RPMI8226 (cell line): ENCODE measurements at regions not wholly inside any gene's neighbourhood (a gene's known extent, or its start where the extent isn't known, plus 50 kb on each side); places are given as distances from the start of the nearest gene placed in this dataset.
"Not testable (repeated sequence)": the region's sequence is repeated elsewhere in the genome, so short reads cannot be mapped to it uniquely, and the experiment has no call there.

Experiments used
- DNase-seq: peaks from one replicate; pipeline ENCODE4 v3.0.0-alpha.2; 2015

DNA sequence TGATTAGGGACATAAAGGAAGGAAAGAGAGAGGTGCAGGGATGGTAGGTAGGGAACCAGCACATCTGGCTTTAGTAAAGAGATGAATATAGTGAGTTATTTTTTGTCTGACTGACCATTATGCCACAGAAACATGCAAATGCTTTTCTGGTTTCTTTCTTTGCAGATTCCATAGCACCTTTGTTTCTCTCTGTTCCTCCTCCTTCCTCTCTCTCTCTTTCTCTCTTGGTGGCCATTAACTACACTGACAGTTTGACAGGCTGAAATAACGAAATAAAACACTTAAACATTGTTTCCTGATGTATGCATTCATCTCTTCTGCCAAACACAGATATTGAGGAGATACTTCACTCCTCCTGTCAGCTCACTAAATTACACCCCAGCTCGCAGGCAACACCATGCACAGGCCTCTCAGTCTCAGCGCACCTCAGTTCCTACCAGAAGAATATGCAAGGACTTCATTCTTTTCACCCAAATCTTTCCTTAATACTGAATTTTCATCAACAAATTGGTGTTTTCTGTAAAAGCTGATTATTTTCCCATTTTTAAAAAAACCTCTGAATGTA lies 406.9 kb upstream of the SOX5 start:
- DNase-seq, result no peak

- DNase-seq, result no peak
These were observed 402.9 kb upstream of the SOX5 start for GRCh38 chr12:24352363-24352762.

GRCh38 chr12:24349051-24349799 lies 399.8 kb upstream of the SOX5 start:
- no peak for DNase-seq

DNA sequence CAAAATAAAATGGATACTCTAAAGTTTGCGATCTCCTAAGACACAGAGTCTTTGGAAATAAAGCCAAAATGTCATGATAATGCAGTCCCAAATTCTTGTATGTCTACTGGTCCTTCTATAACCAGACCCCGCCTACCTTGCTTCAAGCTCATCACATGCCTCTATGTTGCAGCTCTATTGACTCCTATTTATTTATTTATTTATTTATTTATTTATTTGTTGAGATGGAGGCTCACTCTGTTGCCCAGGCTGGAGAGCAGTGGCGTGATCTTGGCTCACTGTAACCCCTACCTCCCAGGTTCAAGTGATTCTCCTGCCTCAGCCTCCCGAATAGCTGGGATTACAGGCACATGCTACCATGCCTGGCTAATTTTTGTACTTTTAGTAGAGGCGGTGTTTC lies 398.7 kb upstream of the SOX5 start:
- not testable (repeated sequence) for DNase-seq

DNA sequence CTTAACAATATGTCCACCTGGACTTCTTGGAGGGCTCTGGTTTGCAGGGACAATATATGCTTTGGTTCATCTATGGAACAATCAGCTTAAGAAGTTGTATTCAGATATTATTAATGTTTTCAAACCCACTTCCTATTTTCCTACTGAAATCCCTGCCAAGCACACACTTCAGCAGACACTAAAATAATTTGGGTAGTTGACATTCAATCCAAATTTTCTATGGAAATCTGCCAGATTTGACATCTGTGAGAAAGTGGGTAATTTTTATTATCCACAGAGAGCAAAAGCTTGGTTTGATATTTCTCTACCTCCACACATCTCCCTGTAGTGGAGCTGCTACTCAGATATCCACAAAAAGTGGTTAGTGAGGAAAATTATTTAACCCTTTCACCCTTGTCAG lies 378.8 kb upstream of the SOX5 start:
- no peak for DNase-seq

DNA sequence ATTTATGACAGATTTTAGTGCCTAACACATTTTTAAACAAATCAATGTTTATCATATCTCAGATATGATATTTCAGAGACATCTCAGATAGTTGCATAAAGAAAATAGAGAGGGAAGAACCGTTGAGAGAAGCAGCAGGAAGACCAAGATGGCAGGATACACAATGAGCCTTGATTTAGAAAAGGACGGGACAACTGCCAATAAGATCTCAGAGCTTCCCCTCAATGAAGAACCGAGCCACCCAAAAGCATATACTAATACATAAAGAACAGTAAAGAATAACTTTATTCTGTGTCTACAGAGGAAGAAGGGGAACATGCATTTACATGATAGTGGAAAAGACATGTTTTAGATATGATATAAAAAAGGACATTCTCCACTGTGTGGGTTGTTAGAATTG lies 375.9 kb upstream of the SOX5 start:
- DNase-seq, result no peak

DNA sequence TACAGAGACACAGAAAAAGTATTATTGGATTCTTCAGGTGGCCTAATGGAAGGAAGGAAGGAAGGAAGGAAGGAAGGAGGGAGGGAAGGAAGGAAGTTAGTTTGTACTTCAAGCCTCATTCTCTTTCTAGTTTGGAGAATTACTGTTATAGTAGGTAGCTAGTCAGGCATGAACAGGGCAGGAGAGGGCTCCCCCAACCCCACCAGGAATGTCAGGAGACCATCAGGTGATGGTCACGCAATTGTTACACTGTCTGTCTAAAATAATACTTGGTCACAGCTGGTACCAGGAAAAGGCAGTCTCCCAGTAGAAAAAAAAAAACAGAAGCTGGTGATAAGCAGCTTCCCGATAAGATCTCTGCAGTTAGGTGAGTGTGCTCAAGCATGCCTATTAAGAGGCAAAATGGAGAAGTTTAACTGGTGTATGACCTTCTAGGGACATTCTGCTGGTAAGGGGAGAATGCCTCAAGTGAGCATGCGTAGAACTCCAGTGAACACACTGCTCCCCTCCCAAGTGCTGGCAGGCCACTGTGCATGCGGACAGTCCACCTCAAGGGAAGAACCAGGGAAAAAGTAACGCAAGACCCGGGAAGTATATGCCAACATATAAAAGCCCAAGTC lies 358.4 kb upstream of the SOX5 start:
- no peak for DNase-seq

DNA sequence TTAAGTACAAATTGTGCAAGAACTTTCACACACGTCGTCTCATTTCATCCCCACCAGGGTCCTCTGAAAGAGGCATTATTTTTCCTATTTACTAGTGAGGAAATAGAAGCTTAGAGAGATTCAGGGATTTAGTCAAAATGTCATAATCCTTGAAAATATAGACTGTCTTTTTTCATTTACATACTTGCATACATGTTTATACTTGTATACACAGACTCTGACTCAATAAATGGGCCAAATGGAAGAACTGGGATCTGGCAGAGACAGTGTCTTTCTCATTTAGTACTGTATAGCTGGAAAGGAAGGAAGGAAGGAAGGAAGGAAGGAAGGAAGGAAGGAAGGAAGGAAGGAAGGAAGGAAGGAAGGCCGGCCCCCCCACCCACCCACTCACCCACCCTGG lies 357.7 kb upstream of the SOX5 start:
- DNase-seq, result no peak

GRCh38 chr12:24306001-24306400 lies 356.5 kb upstream of the SOX5 start:
- DNase-seq, result no peak

GRCh38 chr12:24304285-24304684 lies 354.8 kb upstream of the SOX5 start:
- no peak for DNase-seq

DNA sequence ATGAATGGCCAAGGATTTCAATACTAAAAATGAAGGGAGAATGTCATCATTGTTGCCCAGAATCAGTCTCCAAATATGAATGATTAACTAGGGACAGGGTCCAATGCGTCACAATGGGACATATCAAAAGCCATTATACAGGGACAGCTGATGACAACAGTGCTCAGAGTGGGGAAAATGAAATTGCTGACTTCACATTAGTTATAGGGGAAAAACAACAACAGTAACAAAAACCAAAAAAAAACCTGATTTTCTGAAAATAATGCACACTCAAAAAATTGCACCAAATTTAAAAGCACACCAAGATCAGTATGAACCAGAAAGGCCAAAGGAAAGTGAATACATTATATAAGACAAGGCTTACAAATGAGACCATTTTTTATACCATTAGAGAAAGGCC lies 353.2 kb upstream of the SOX5 start:
- no peak for DNase-seq

GRCh38 chr12:24297516-24297915 lies 348.0 kb upstream of the SOX5 start:
- DNase-seq, result no peak

DNA sequence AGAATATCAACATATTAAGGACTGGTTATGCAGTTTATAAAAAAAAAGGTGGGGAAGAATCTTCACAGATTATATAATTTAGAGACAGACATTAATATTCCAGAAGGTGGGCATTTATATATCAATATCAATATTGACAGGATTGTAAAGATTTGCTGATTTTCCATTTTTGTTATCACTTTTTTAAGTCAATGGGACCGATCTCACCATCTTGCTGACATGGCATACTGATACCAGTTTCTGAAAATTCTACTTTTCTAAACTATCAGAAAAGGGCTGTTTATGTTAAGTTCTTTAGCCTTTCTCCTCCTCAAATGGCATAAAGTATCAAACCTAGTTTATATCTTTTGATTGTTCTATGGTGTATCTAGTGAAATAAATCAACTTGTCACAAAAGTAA lies 344.1 kb upstream of the SOX5 start:
- DNase-seq, result no peak

GRCh38 chr12:24287963-24288362 lies 338.5 kb upstream of the SOX5 start:
- DNase-seq, result no peak

DNA sequence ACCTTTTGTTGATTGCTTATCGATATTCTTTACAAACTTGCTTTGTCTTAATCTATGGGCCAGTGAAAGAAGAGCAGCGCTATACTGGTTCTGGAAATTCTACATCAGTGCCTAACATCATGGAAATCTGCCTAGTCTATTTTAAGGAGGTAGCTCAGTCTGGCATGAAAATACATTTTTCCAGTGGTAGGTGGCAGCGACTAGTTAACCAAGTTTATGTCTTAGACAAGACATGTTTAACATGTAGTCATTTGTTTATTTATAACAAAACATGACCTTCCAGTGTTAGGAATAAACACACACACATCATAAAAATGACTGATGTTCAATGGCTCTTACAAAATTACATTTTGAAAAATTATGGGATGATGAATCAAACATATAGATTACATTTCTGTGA lies 336.0 kb upstream of the SOX5 start:
- no peak for DNase-seq

GRCh38 chr12:24281341-24281740 lies 331.9 kb upstream of the SOX5 start:
- no peak for DNase-seq

GRCh38 chr12:24280056-24280842 lies 330.8 kb upstream of the SOX5 start:
- DNase-seq, result no peak

DNA sequence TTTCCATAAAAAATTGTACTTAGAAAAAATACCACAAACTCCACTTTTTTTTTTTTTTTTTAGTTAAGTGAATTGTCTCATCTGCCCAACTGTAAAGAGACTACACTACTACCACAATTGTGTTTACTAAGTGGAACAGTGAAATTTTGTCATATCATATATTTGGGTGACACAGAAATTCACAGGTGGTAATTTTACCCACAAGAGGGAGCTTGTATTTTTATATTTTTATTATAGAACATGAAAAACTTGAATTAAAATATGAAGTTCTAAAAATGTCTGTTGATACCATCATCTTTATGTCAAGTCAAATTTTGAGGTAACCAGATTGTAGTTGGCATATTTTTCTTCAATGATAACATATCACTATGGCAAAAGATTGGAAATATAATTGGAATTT lies 329.4 kb upstream of the SOX5 start:
- DNase-seq, result no peak

DNA sequence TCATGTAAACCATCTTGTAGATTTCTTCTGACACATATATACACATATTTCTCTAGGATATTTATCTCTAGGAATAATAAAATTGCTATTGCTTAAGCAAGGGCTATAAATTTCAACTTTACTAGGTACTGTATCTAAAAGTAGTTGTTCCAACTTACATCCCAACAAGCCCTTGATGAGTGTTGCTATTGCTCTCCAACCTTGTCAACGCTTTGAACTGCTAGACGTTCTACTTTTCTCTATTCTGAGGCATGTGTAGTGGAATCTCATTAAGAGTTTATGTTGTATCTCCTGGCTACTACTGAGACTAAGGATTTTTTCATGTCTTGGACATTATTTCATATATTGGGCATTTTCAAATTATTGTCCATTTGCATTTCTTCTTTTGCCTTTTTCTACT lies 321.5 kb upstream of the SOX5 start:
- no peak for DNase-seq

DNA sequence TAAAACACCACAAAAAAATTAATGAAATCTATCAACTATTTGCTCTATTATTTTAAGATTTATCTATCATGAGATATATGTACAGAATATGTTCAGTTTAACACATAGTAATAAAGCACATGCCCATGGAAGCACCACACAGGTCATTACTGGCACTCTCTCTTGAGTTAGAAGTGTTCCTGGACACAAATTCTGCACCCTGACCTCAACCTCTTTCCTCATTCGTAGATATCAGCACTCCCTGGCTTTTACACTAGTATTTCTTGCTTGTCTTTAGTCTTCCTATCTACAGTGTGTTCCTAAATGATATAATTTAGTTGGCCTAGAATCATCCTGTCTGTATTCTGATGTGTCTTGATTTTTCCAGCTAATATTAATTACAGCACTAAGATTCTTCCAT lies 321.0 kb upstream of the SOX5 start:
- DNase-seq, result no peak

GRCh38 chr12:24268663-24269186 lies 319.3 kb upstream of the SOX5 start:
- no peak for DNase-seq

DNA sequence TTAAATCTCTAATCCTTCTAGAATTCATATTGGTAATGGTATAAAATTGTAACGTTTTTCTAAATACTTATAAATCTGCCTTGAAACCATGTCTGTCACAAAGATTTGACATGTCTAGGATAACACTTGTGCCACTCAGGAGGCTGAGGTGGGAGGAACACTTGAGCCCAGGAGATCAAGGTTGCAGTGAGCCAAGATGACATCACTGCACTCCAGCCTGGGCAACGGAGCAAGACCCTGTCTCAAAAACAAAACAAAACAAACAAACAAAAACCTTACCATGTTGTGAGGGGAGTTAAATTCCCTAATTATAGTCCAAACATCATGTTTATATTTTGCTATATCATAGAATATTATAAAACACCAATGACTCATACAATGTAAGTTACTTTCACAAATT lies 317.5 kb upstream of the SOX5 start:
- DNase-seq, result no peak

- DNase-seq, result no peak
These were observed 307.2 kb upstream of the SOX5 start for GRCh38 chr12:24256684-24257083.
